HEK293 (cell line): ENCODE measurements at regions not wholly inside any gene's neighbourhood (a gene's known extent, or its start where the extent isn't known, plus 50 kb on each side); places are given as distances from the start of the nearest gene placed in this dataset.
"Not testable (repeated sequence)": the region's sequence is repeated elsewhere in the genome, so short reads cannot be mapped to it uniquely, and the experiment has no call there.

Experiments used
- CTCF ChIA-PET: fragments of 350-600 bp; formaldehyde crosslinking; extraction: SDS; loops from one replicate; lab custom pipeline; 2021; ENCODE audit warnings: antibody characterized with exemption; lab: Yijun Ruan, JAX
- POLR2A ChIA-PET: fragments of 300-600 bp; formaldehyde crosslinking; extraction: SDS; loops from one replicate; lab custom pipeline; 2020; ENCODE audit warnings: antibody characterized with exemption, inconsistent platforms; lab: Yijun Ruan, JAX
- H3K27ac ChIP-seq: fragments of 200-500 bp; sonication (Bioruptor generic); 2 replicates; pipeline ENCODE4 v1.5.1; 2014; ENCODE audit warnings: low read depth, low read length, control low read depth, inconsistent platforms; ENCODE audit errors: extremely low read depth
- H3K36me3 ChIP-seq, 2 experiments: fragments of 200-500 bp in 1 of 2; sonication (Bioruptor generic) in 1 of 2; 1 replicate in 1 of 2; 2 replicates in 1 of 2; pipeline ENCODE4 v1.5.1; 2014 to 2017; ENCODE audit warnings: inconsistent platforms in 2 of 2, low read length in 2 of 2; ENCODE audit not compliant: control insufficient read depth in 2 of 2, insufficient read depth in 1 of 2
- H3K4me1 ChIP-seq: fragments of 200-500 bp; sonication (Bioruptor generic); 2 replicates; pipeline ENCODE4 v1.5.1; 2014; ENCODE audit warnings: mild to moderate bottlenecking, low read length, inconsistent platforms; ENCODE audit not compliant: control insufficient read depth, insufficient read depth
- H3K4me3 ChIP-seq: 2 replicates; pipeline ENCODE4 v1.5.1; 2011; ENCODE audit warnings: low read depth, mild to moderate bottlenecking, control low read depth, low read length, moderate library complexity
- H3K9me3 ChIP-seq: fragments of 200-500 bp; sonication (Bioruptor generic); 2 replicates; pipeline ENCODE4 v1.5.1; 2014; ENCODE audit warnings: low read depth, low read length, inconsistent platforms; ENCODE audit not compliant: control insufficient read depth, insufficient read depth
- EGR2 ChIP-seq: fragments of 450-650 bp; formaldehyde crosslinking; IDR thresholded peaks from 2 replicates; pipeline ENCODE4 v1.5.1; 2016; ENCODE audit warnings: low read depth, missing biosample characterization, missing genetic modification characterization
- IKZF3 ChIP-seq: fragments of 450-650 bp; IDR thresholded peaks from 2 replicates; pipeline ENCODE4 v1.5.0; 2018; ENCODE audit warnings: missing biosample characterization, mild to moderate bottlenecking, missing genetic modification characterization, moderate library complexity
- SCRT1 ChIP-seq: fragments of 450-650 bp; formaldehyde crosslinking; IDR thresholded peaks from 2 replicates; pipeline ENCODE4 v1.5.1; 2016; ENCODE audit warnings: missing biosample characterization, missing genetic modification characterization, borderline replicate concordance
- SETDB1 ChIP-seq: IDR thresholded peaks from one replicate; pipeline ENCODE4 v1.6.1; 2017; ENCODE audit warnings: mild to moderate bottlenecking, low read length, moderate library complexity, mixed read lengths; ENCODE audit not compliant: insufficient read length
- SP3 ChIP-seq: fragments of 450-650 bp; formaldehyde crosslinking; IDR thresholded peaks from 2 replicates; pipeline ENCODE4 v1.5.1; 2016; ENCODE audit warnings: missing biosample characterization, missing genetic modification characterization
- TSHZ1 ChIP-seq: fragments of 450-650 bp; formaldehyde crosslinking; IDR thresholded peaks from 2 replicates; pipeline ENCODE4 v1.5.1; 2016; ENCODE audit warnings: missing biosample characterization, missing genetic modification characterization, borderline replicate concordance
- ZIC2 ChIP-seq: fragments of 450-650 bp; formaldehyde crosslinking; IDR thresholded peaks from 2 replicates; pipeline ENCODE4 v1.5.1; 2016; ENCODE audit warnings: missing biosample characterization, missing genetic modification characterization
- ZNF146 ChIP-seq: fragments of 450-650 bp; formaldehyde crosslinking; IDR thresholded peaks from 2 replicates; pipeline ENCODE4 v1.5.1; 2016; ENCODE audit warnings: missing biosample characterization, missing genetic modification characterization
- ZNF214 ChIP-seq: fragments of 450-650 bp; formaldehyde crosslinking; IDR thresholded peaks from 2 replicates; pipeline ENCODE4 v1.5.1; 2017; ENCODE audit warnings: missing biosample characterization, mild to moderate bottlenecking, missing genetic modification characterization, borderline replicate concordance
- ZNF26 ChIP-seq: fragments of 450-650 bp; formaldehyde crosslinking; IDR thresholded peaks from 2 replicates; pipeline ENCODE4 v1.5.1; 2016; ENCODE audit warnings: missing biosample characterization, missing genetic modification characterization
- ZNF280D ChIP-seq: fragments of 450-650 bp; formaldehyde crosslinking; IDR thresholded peaks from 2 replicates; pipeline ENCODE4 v1.5.1; 2016; ENCODE audit warnings: missing biosample characterization, missing genetic modification characterization
- ZNF37A ChIP-seq: fragments of 450-650 bp; IDR thresholded peaks from 2 replicates; pipeline ENCODE4 v1.5.1; 2018; ENCODE audit warnings: missing biosample characterization, missing genetic modification characterization
- ZNF510 ChIP-seq: fragments of 450-650 bp; formaldehyde crosslinking; IDR thresholded peaks from 2 replicates; pipeline ENCODE4 v1.5.1; 2018; ENCODE audit warnings: mild to moderate bottlenecking, missing genetic modification characterization, missing biosample characterization; ENCODE audit not compliant: insufficient replicate concordance
- ZNF549 ChIP-seq: fragments of 450-650 bp; IDR thresholded peaks from 2 replicates; pipeline ENCODE4 v1.5.1; 2018; ENCODE audit warnings: missing biosample characterization, missing genetic modification characterization, mild to moderate bottlenecking, inconsistent platforms, moderate library complexity
- ZNF558 ChIP-seq: fragments of 450-650 bp; formaldehyde crosslinking; IDR thresholded peaks from 2 replicates; pipeline ENCODE4 v1.5.1; 2016; ENCODE audit warnings: missing biosample characterization, missing genetic modification characterization
- ZNF580 ChIP-seq: fragments of 450-650 bp; formaldehyde crosslinking; IDR thresholded peaks from 2 replicates; pipeline ENCODE4 v1.5.1; 2016; ENCODE audit warnings: missing biosample characterization, missing genetic modification characterization
- ZNF610 ChIP-seq: fragments of 450-650 bp; formaldehyde crosslinking; IDR thresholded peaks from 2 replicates; pipeline ENCODE4 v1.5.1; 2016; ENCODE audit warnings: missing biosample characterization, missing genetic modification characterization, borderline replicate concordance
- ZNF626 ChIP-seq: fragments of 450-650 bp; sonication (Bioruptor Pico); formaldehyde crosslinking; IDR thresholded peaks from 2 replicates; pipeline ENCODE4 v1.5.1; 2018; ENCODE audit warnings: missing biosample characterization, missing genetic modification characterization, inconsistent platforms

- Histone ChIP-seq H3K36me3 (no peaks in the 10 kb centered on the region), H3K9me3 (no peaks in the 10 kb centered on the region)
- POLR2A ChIA-PET = no interaction called here
- CTCF ChIA-PET = interaction anchor here (0.7 kb wide), 2 partner anchors 146 to 322 kb away, joined by 3 read pairs; no protein-coding TSS in a partner anchor
- no peak for TF ChIP-seq IKZF3 (tag by site-specific recombination)
- peak; percentile 69 for TF ChIP-seq ZNF146 (tag by site-specific recombination)
- TF ChIP-seq, all 188 proteins: peak for 1
- H3K27ac ChIP-seq = no peak overlapping the region
- peaks cover 4% of the 10 kb centered on the region; the same call in 1 of the 2 replicates for H3K4me1 ChIP-seq
- H3K4me3 ChIP-seq = no peak overlapping the region
These were observed 63.0 kb downstream of the HLX start for GRCh38 chr1:220942278-220942677.

GRCh38 chr1:220942914-220943313 lies 63.7 kb downstream of the HLX start:
- H3K36me3 ChIP-seq, H3K4me3 ChIP-seq, H3K9me3 ChIP-seq, H3K4me1 ChIP-seq, POLR2A ChIA-PET, CTCF ChIA-PET, H3K27ac ChIP-seq: not testable (repeated sequence)

- H3K27ac ChIP-seq = no peak overlapping the region
- ChIA-PET CTCF (interaction anchor here (0.8 kb wide), 1 partner anchor 260 kb away, joined by 3 read pairs; no protein-coding TSS in a partner anchor), POLR2A (no interaction called here)
- no peaks in the 10 kb centered on the region for H3K9me3 ChIP-seq
- peak; percentile 33; the same call in 1 of the 2 replicates for TF ChIP-seq ZIC2 (tag by site-specific recombination)
- no peak for TF ChIP-seq SCRT1 (tag by site-specific recombination)
- no peak overlapping the region for H3K4me3 ChIP-seq
- H3K36me3 ChIP-seq = no peaks in the 10 kb centered on the region
- H3K4me1 ChIP-seq = peaks cover 4% of the 10 kb centered on the region; the same call in 1 of the 2 replicates
These were observed 64.2 kb downstream of the HLX start for GRCh38 chr1:220943319-220943996.

- Histone ChIP-seq H3K4me1 (no peaks in the 10 kb centered on the region), H3K36me3 (no peaks in the 10 kb centered on the region), H3K27ac (no peak overlapping the region), H3K9me3 (no peaks in the 10 kb centered on the region), H3K4me3 (no peak overlapping the region)
- ChIA-PET POLR2A (no interaction called here), CTCF (no interaction called here)
- TF ChIP-seq ZNF214 (tag by site-specific recombination) (no peak), ZNF510 (tag by site-specific recombination) (peak; percentile 58), ZNF26 (tag by site-specific recombination) (no peak), ZNF626 (tag by site-specific recombination) (peak; percentile 65; the same call in 1 of the 2 replicates), ZNF558 (tag by site-specific recombination) (peak; percentile 93), ZNF549 (tag by site-specific recombination) (0 out of 2 replicates have a peak, but pooled peaks have one; percentile 22), ZNF37A (tag by site-specific recombination) (no peak), SP3 (tag by site-specific recombination) (no peak), EGR2 (no peak), ZNF610 (tag by site-specific recombination) (peak; percentile 74; the same call in 1 of the 2 replicates), TSHZ1 (tag by site-specific recombination) (no peak), SETDB1 (peak; percentile 95), ZNF280D (0 out of 2 replicates have a peak, but pooled peaks have one; percentile 59), ZNF580 (tag by site-specific recombination) (0 out of 2 replicates have a peak, but pooled peaks have one; percentile 36)
These were observed 71.3 kb downstream of the HLX start for GRCh38 chr1:220950576-220950975.
